Gastroesophageal sphincter (tissue), 3 donors: ENCODE measurements at regions not wholly inside any gene's neighbourhood (a gene's known extent, or its start where the extent isn't known, plus 50 kb on each side); places are given as distances from the start of the nearest gene placed in this dataset.

Experiments used
- CTCF ChIP-seq, 4 experiments: fragments of 200-600 bp in 2 of 4; fragments of 450-650 bp in 2 of 4; sonication (generic) in 1 of 4; IDR thresholded peaks; one replicate each; pipeline ENCODE4 v1.5.1; 2017 to 2019; ENCODE audit warnings: antibody characterized with exemption in 4 of 4, mild to moderate bottlenecking in 2 of 4, moderate library complexity in 2 of 4
- POLR2A ChIP-seq, 2 donors: fragments of 450-650 bp; IDR thresholded peaks; one replicate each; pipeline ENCODE4 v1.6.1; 2017; ENCODE audit warnings: antibody characterized with exemption in 2 of 2, mild to moderate bottlenecking in 2 of 2, moderate library complexity in 1 of 2
- POLR2AphosphoS5 ChIP-seq: sonication (generic); formaldehyde crosslinking; IDR thresholded peaks from one replicate; pipeline ENCODE4 v1.6.1; 2017; ENCODE audit warnings: antibody characterized with exemption

GRCh38 chr17:63106050-63106449 lies 140.0 kb downstream of the TANC2 start:
- no peak for TF ChIP-seq POLR2A (IDR thresholded peaks at IDR 0.05)
- TF ChIP-seq CTCF (IDR thresholded peaks at IDR 0.05) = no peak
- TF ChIP-seq POLR2AphosphoS5 = no peak
